ENCODE measurements at regions not wholly inside any gene's neighbourhood (a gene's known extent, or its start where the extent isn't known, plus 50 kb on each side); places are given as distances from the start of the nearest gene placed in this dataset.

DNA sequence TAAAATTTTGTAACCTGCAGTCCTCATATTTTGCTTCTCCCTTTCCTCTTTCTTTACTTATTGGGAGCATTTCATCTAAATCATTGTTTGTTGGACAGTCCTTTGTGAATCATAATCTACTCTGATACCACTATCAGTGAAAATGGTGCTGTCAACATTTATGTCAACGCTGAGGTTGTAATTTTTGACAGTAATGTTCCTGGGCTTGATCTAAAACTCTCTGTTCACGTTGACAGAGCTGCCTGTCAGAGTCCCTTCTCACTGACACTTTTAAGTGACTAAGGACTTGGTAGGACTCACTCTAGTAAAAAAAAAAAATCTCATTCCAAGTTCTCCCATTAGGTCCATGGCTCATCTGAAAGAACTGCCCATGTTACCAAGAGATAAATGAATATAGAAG lies 1640.8 kb upstream of the PIK3C3 start:
- TF ChIP-seq CTCF (IDR thresholded peaks at IDR 0.05), result no peak
- no peak for TF ChIP-seq POLR2A (IDR thresholded peaks at IDR 0.05)
- no peak for TF ChIP-seq EP300 (IDR thresholded peaks at IDR 0.05)
- no peak overlapping the region for H3K27ac ChIP-seq
- intact Hi-C loops (cut with DNase I), result no loop called here
- no peaks in the 10 kb centered on the region for H3K36me3 ChIP-seq
- H3K27me3 ChIP-seq, result no peaks in the 10 kb centered on the region
- no peak overlapping the region for H3K4me3 ChIP-seq
- H3K9me3 ChIP-seq, result no peaks in the 10 kb centered on the region
- DNase-seq, result no peak
- 50 to 67% (median 62%) methylated on average over 2 of the region's 2 CpGs for WGBS, 3 donors
- no peaks in the 10 kb centered on the region for H3K4me1 ChIP-seq (ENCODE audit: insufficient read depth)

DNA sequence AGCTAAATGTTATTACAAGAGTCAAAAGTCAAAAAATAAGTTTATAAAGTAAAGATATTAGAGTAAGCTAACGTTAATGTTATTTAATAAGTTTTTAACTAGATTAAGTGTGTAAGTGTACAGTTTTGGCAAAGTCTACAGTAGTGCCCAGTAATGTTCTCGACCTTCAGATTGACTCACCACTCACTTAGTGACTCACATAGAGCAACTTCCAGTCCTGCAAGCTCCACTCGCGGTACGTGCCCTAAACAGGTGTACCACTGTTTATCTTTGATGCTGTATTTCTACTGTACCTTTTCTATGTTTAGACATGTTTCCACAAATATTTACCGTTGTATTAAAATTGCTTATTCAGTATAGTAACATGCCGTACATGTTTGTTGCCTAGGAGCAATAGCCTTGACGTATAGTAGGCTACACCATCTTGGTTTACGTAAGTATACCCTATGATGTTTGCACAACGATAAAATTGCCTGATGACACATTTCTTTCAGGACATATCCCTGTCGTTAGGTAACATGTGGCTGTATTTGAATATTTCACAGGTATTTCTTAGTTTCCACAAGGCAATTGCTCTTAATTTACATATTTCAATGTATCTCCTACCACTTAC lies 1641.9 kb upstream of the PIK3C3 start:
- no peaks in the 10 kb centered on the region for H3K36me3 ChIP-seq
- TF ChIP-seq EP300 (IDR thresholded peaks at IDR 0.05), result no peak
- no peaks in the 10 kb centered on the region for H3K4me1 ChIP-seq (ENCODE audit: insufficient read depth)
- no peaks in the 10 kb centered on the region for H3K27me3 ChIP-seq
- no peaks in the 10 kb centered on the region for H3K9me3 ChIP-seq
- H3K27ac ChIP-seq, result no peak overlapping the region
- no peak for DNase-seq
- 78 to 85% (median 82%) methylated on average over 11 of the region's 11 CpGs for WGBS, 3 donors
- H3K4me3 ChIP-seq, result no peak overlapping the region
- intact Hi-C loops (cut with DNase I), result no loop called here

DNA sequence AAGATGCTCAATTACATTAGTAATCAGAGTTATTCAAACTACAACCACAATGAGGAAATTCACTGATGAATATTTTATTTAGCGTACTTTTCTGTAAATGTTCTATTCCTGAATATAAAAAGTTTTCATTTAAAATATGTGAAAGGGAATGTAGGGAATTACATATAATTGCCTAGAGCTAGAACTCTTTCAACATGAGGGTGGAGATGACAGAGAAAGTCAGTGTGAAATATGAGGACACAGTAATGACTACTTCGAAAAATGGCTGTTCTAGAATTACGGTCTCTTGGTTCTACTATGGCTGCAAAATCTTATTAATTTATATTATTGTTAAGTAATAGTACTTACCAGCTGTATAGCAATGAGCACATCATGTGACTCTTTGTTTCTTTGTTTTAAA lies 1647.4 kb upstream of the PIK3C3 start:
- Histone ChIP-seq H3K4me1 (ENCODE audit: insufficient read depth) (no peaks in the 10 kb centered on the region), H3K4me3 (no peak overlapping the region), H3K9me3 (no peaks in the 10 kb centered on the region), H3K27me3 (no peaks in the 10 kb centered on the region), H3K36me3 (no peaks in the 10 kb centered on the region), H3K27ac (no peak overlapping the region)
- no peak for TF ChIP-seq EP300 (IDR thresholded peaks at IDR 0.05)
- no peak for TF ChIP-seq CTCF (IDR thresholded peaks at IDR 0.05)
- TF ChIP-seq POLR2A (IDR thresholded peaks at IDR 0.05), result no peak
- 89 to 96% (median 90%) methylated on average over 3 of the region's 3 CpGs for WGBS, 3 donors
- intact Hi-C loops (cut with DNase I), result no loop called here
- DNase-seq, result no peak

DNA sequence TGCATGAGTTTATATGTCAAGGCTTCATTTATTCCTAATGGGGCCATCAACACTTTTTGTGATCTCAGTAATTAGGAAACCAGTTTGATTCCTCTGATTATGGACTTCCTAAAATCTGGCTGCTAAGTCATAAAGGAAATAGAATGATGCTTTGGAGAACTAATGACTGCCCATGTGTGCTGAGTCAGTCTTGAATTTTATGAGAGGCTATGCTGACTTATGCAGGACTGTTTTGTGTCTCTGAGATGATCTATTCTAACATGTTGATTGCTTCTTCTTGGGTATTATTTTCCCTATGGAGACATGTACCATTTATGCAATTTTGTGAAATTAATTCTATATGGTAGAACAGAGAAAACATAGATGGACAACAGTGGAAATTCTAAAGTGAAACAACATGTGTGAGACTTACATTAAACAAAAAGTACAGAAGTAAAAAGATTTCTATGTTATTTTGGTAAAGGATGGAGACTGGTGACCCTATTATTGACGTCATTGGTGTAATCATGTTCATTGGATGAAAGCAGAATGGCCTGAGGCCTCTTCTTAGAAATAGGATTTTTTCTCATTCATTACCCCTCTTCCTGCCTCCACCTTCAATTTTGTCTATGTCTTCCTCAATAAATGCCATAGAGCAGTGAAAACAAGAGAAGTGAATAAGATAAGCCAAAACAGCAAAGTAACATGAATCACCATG lies 1658.2 kb upstream of the PIK3C3 start:
- no peak for TF ChIP-seq POLR2A (IDR thresholded peaks at IDR 0.05)
- no peak for TF ChIP-seq CTCF (IDR thresholded peaks at IDR 0.05)
- WGBS, 3 donors, result 66 to 80% (median 78%) methylated on average over 1 of the region's 1 CpG
- H3K4me1 ChIP-seq (ENCODE audit: insufficient read depth), result no peaks in the 10 kb centered on the region
- H3K27me3 ChIP-seq, result no peaks in the 10 kb centered on the region
- no peak overlapping the region for H3K27ac ChIP-seq
- intact Hi-C loops (cut with DNase I), result no loop called here
- DNase-seq, result no peak
- H3K4me3 ChIP-seq, result no peak overlapping the region
- no peaks in the 10 kb centered on the region for H3K9me3 ChIP-seq
- no peaks in the 10 kb centered on the region for H3K36me3 ChIP-seq

GRCh38 chr18:40292985-40293710 lies 1661.9 kb upstream of the PIK3C3 start:
- H3K27ac ChIP-seq, result no peak overlapping the region
- no peak overlapping the region for H3K4me3 ChIP-seq
- no peaks in the 10 kb centered on the region for H3K9me3 ChIP-seq
- no peaks in the 10 kb centered on the region for H3K4me1 ChIP-seq (ENCODE audit: insufficient read depth)
- TF ChIP-seq POLR2A (IDR thresholded peaks at IDR 0.05) (no peak), CTCF (IDR thresholded peaks at IDR 0.05) (no peak), EP300 (IDR thresholded peaks at IDR 0.05) (no peak)
- no peak for DNase-seq
- H3K36me3 ChIP-seq, result no peaks in the 10 kb centered on the region
- 39 to 43% (median 42%) methylated on average over 3 of the region's 3 CpGs for WGBS, 3 donors
- no peaks in the 10 kb centered on the region for H3K27me3 ChIP-seq
- intact Hi-C loops (cut with DNase I), result no loop called here

Data from ovary (tissue), 7 donors.